ENCODE measurements at regions not wholly inside any gene's neighbourhood (a gene's known extent, or its start where the extent isn't known, plus 50 kb on each side); places are given as distances from the start of the nearest gene placed in this dataset.

DNA sequence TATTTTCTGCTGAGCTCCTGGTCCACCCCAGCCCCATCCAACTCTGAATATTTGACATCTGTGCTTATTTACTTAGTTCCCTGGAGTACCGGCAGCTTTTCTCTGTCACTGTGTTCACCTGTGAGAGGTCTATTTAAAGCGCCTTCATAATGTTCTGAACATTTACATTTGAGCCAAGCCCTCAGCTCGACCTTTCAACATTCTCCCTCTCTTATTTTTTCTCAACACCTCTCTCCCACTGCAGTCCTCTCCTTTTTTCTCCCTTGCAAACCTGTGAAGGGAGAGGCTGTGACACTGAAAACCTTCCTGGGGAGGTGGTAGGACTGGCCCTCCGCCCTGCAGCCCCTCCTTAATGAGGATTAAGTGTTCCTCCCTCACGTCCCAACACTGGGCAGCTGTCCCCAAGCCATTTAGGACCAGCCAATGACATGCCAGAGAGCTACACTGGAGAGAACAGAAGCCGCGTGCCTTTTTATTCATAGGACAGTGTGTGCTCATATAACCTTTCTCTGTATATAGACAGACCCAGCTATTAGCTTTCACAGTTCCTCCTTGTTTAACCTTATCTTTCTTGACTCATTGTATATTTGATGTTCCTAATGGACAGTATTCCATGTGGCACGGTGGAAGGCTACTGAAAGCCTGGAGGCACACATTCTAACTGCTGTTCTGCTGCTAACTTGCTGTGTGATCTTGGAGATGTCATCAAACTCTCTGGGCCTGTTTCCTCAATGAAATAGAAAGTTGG, 134.8 kb downstream of the NUFIP1 start:
- Histone ChIP-seq H3K4me1 (ENCODE audit: control insufficient read depth, insufficient read depth, low read length) (no peaks in the 10 kb centered on the region), H3K4me3 (ENCODE audit: low read depth in 2 of 2, low read length in 2 of 2) (no peak overlapping the region), H3K36me3 (ENCODE audit: control insufficient read depth, insufficient read depth, low read length) (no peaks in the 10 kb centered on the region), H3K9me3 (ENCODE audit: control insufficient read depth, insufficient read depth, low read depth, low read length) (no peaks in the 10 kb centered on the region), H3K27me3 (ENCODE audit: control insufficient read depth, insufficient read depth, low read length) (0 out of 2 replicates have a peak, but pooled peaks cover 3% of the 10 kb centered on the region), H3K27ac (ENCODE audit: low read length) (no peak overlapping the region)
- CTCF ChIA-PET = no interaction called here
- POLR2A ChIA-PET = interaction anchor here (0.5 kb wide), 1 partner anchor 547 kb away, joined by 5 read pairs; no protein-coding TSS in a partner anchor
- TF ChIP-seq POLR2AphosphoS5 (IDR thresholded peaks at IDR 0.05; ENCODE audit: low read depth, low read length) = no peak
- TF ChIP-seq, protein P1, sequence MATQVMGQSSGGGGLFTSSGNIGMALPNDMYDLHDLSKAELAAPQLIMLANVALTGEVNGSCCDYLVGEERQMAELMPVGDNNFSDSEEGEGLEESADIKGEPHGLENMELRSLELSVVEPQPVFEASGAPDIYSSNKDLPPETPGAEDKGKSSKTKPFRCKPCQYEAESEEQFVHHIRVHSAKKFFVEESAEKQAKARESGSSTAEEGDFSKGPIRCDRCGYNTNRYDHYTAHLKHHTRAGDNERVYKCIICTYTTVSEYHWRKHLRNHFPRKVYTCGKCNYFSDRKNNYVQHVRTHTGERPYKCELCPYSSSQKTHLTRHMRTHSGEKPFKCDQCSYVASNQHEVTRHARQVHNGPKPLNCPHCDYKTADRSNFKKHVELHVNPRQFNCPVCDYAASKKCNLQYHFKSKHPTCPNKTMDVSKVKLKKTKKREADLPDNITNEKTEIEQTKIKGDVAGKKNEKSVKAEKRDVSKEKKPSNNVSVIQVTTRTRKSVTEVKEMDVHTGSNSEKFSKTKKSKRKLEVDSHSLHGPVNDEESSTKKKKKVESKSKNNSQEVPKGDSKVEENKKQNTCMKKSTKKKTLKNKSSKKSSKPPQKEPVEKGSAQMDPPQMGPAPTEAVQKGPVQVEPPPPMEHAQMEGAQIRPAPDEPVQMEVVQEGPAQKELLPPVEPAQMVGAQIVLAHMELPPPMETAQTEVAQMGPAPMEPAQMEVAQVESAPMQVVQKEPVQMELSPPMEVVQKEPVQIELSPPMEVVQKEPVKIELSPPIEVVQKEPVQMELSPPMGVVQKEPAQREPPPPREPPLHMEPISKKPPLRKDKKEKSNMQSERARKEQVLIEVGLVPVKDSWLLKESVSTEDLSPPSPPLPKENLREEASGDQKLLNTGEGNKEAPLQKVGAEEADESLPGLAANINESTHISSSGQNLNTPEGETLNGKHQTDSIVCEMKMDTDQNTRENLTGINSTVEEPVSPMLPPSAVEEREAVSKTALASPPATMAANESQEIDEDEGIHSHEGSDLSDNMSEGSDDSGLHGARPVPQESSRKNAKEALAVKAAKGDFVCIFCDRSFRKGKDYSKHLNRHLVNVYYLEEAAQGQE (IDR thresholded peaks at IDR 0.05; ENCODE audit: insufficient read depth in 1 of 2, low read depth in 2 of 2, low read length in 1 of 2) = no peak
- TF ChIP-seq SIN3A (IDR thresholded peaks at IDR 0.05; ENCODE audit: borderline replicate concordance, insufficient read depth, low read depth, low read length) = no peak
- TF ChIP-seq, protein P2, sequence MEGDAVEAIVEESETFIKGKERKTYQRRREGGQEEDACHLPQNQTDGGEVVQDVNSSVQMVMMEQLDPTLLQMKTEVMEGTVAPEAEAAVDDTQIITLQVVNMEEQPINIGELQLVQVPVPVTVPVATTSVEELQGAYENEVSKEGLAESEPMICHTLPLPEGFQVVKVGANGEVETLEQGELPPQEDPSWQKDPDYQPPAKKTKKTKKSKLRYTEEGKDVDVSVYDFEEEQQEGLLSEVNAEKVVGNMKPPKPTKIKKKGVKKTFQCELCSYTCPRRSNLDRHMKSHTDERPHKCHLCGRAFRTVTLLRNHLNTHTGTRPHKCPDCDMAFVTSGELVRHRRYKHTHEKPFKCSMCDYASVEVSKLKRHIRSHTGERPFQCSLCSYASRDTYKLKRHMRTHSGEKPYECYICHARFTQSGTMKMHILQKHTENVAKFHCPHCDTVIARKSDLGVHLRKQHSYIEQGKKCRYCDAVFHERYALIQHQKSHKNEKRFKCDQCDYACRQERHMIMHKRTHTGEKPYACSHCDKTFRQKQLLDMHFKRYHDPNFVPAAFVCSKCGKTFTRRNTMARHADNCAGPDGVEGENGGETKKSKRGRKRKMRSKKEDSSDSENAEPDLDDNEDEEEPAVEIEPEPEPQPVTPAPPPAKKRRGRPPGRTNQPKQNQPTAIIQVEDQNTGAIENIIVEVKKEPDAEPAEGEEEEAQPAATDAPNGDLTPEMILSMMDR (IDR thresholded peaks at IDR 0.05) = no peak
- TF ChIP-seq TCF7L2 (IDR thresholded peaks at IDR 0.05; ENCODE audit: low read depth, low read length) = no peak
- intact Hi-C loops (cut with micrococcal nuclease; ENCODE audit: unreplicated experiment) = no loop called here
- in situ Hi-C loops (cut with HindIII; ENCODE audit: low pct_unique_long_range_greater_than_20kb, low sequenced_read_pairs) = no loop called here
- no peak for DNase-seq (ENCODE audit: low read depth, low spot score)
- no TSS peak for BruUV-seq (replicated peaks)
- ATAC-seq = no peak

DNA sequence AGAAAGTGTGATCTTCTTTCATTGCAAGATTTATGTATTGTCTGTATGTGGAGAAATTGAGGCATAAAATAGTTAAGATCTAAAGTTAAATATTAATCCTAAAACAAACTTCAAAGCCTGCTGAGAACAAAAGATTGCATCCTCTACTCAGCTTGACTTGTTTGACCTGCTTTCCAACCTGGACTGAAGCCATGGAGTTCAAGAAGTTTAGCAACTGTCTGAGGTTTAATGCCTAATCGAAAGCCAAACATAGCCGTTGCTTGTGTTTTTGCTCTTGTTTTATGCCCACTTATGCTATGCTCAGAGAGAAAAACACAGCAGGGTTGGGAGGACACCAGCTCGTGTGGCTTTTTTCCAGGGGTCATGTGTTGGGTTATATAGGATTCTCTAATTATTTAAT, 135.6 kb downstream of the NUFIP1 start:
- intact Hi-C loops (cut with micrococcal nuclease; ENCODE audit: unreplicated experiment) (no loop called here), in situ Hi-C loops (cut with HindIII; ENCODE audit: low pct_unique_long_range_greater_than_20kb, low sequenced_read_pairs) (no loop called here)
- ATAC-seq (no peak), DNase-seq (ENCODE audit: low read depth, low spot score) (no peak)
- ChIA-PET POLR2A (no interaction called here), CTCF (no interaction called here)
- Histone ChIP-seq H3K27ac (ENCODE audit: low read length) (no peak overlapping the region), H3K9me3 (ENCODE audit: control insufficient read depth, insufficient read depth, low read depth, low read length) (no peaks in the 10 kb centered on the region), H3K4me1 (ENCODE audit: control insufficient read depth, insufficient read depth, low read length) (no peaks in the 10 kb centered on the region), H3K27me3 (ENCODE audit: control insufficient read depth, insufficient read depth, low read length) (no peaks in the 10 kb centered on the region), H3K4me3 (ENCODE audit: low read depth in 2 of 2, low read length in 2 of 2) (no peak overlapping the region), H3K36me3 (ENCODE audit: control insufficient read depth, insufficient read depth, low read length) (no peaks in the 10 kb centered on the region)
- BruUV-seq (replicated peaks) = no TSS peak
- TF ChIP-seq, protein P2 (IDR thresholded peaks at IDR 0.05) = no peak
- TF ChIP-seq, protein P1 (IDR thresholded peaks at IDR 0.05; ENCODE audit: insufficient read depth in 1 of 2, low read depth in 2 of 2, low read length in 1 of 2) = no peak
- TF ChIP-seq SIN3A (IDR thresholded peaks at IDR 0.05; ENCODE audit: borderline replicate concordance, insufficient read depth, low read depth, low read length) = no peak
- no peak for TF ChIP-seq TCF7L2 (IDR thresholded peaks at IDR 0.05; ENCODE audit: low read depth, low read length)
- TF ChIP-seq POLR2AphosphoS5 (IDR thresholded peaks at IDR 0.05; ENCODE audit: low read depth, low read length) = no peak
